Mesendoderm (in vitro differentiated cells): ENCODE measurements at regions not wholly inside any gene's neighbourhood (a gene's known extent, or its start where the extent isn't known, plus 50 kb on each side); places are given as distances from the start of the nearest gene placed in this dataset.

Experiments
- DNase-seq: peaks from one replicate; pipeline ENCODE4 v3.0.0; 2013
- H2AK5ac ChIP-seq: 2 replicates; pipeline ENCODE4 v1.6.1; 2013; ENCODE audit warnings: low read length, inconsistent platforms
- H2BK120ac ChIP-seq: 2 replicates; pipeline ENCODE4 v1.6.1; 2013; ENCODE audit warnings: low read depth, mild to moderate bottlenecking, low read length, moderate library complexity, mixed read lengths
- H2BK15ac ChIP-seq: replicated peaks from 2 replicates; pipeline ENCODE4 v1.6.1; 2013; ENCODE audit warnings: low read depth, mild to moderate bottlenecking, moderate library complexity
- H2BK5ac ChIP-seq: 2 replicates; pipeline ENCODE4 v1.6.1; 2013; ENCODE audit warnings: low read length, inconsistent platforms
- H3K18ac ChIP-seq: 2 replicates; pipeline ENCODE4 v1.6.1; 2013; ENCODE audit warnings: mild to moderate bottlenecking, low read length, mixed read lengths
- H3K23ac ChIP-seq: one replicate; pipeline ENCODE4 v1.6.1; 2013; ENCODE audit warnings: low read length
- H3K27ac ChIP-seq: 2 replicates; pipeline ENCODE4 v1.5.1; 2013; ENCODE audit warnings: low read depth, mild to moderate bottlenecking, inconsistent platforms, low read length, moderate library complexity
- H3K27me3 ChIP-seq: 2 replicates; pipeline ENCODE4 v1.6.1; 2013; ENCODE audit warnings: low read length, control low read depth, mild to moderate bottlenecking, inconsistent platforms; ENCODE audit not compliant: insufficient read depth, poor library complexity
- H3K36me3 ChIP-seq: 2 replicates; pipeline ENCODE4 v1.6.1; 2013; ENCODE audit warnings: low read length, inconsistent platforms; ENCODE audit not compliant: control insufficient read depth, insufficient read depth
- H3K4ac ChIP-seq: one replicate; pipeline ENCODE4 v1.6.1; 2013; ENCODE audit warnings: low read depth, mild to moderate bottlenecking, low read length, moderate library complexity
- H3K4me1 ChIP-seq: 2 replicates; pipeline ENCODE4 v1.6.1; 2013; ENCODE audit warnings: low read depth, low read length, inconsistent platforms; ENCODE audit not compliant: control insufficient read depth
- H3K4me2 ChIP-seq: 2 replicates; pipeline ENCODE4 v1.6.1; 2013; ENCODE audit warnings: low read length
- H3K4me3 ChIP-seq: 2 replicates; pipeline ENCODE4 v1.5.1; 2013; ENCODE audit warnings: mild to moderate bottlenecking, low read length
- H3K56ac ChIP-seq: one replicate; pipeline ENCODE4 v1.6.1; 2013; ENCODE audit warnings: low read length
- H3K79me1 ChIP-seq: 2 replicates; pipeline ENCODE4 v1.6.1; 2013; ENCODE audit warnings: low read length, inconsistent platforms
- H3K79me2 ChIP-seq: 2 replicates; pipeline ENCODE4 v1.6.1; 2013; ENCODE audit warnings: mild to moderate bottlenecking, low read length; ENCODE audit not compliant: control insufficient read depth, insufficient read depth
- H3K9ac ChIP-seq: 2 replicates; pipeline ENCODE4 v1.6.1; 2013; ENCODE audit warnings: low read length, inconsistent platforms
- H4K5ac ChIP-seq: one replicate; pipeline ENCODE4 v1.6.1; 2013; ENCODE audit warnings: low read length
- H4K8ac ChIP-seq: one replicate; pipeline ENCODE4 v1.6.1; 2013; ENCODE audit warnings: low read depth, mild to moderate bottlenecking, control low read depth, low read length, moderate library complexity
- WGBS: extraction: QIAGEN DNeasy Blood & Tissue Kit; methylation state at CpG from one replicate; pipeline ENCODE4 v1.1.7; 2013; ENCODE audit warnings: low lambda C conversion rate, missing lambda C conversion rate; ENCODE audit not compliant: insufficient coverage; ENCODE audit errors: extremely low coverage; 5-methylcytosine and 5-hydroxymethylcytosine counted together

GRCh38 chr5:77920359-77921058 is 144.4 kb upstream of the TBCA start:
- no peak for DNase-seq
- Histone ChIP-seq H3K4me1 (no peaks in the 10 kb centered on the region), H2BK5ac (no peak overlapping the region), H3K4ac (no peak overlapping the region), H2BK120ac (no peak overlapping the region), H3K36me3 (no peaks in the 10 kb centered on the region), H3K23ac (no peak overlapping the region), H2AK5ac (no peak overlapping the region), H3K79me2 (no peaks in the 10 kb centered on the region), H2BK15ac (no peak overlapping the region), H3K4me2 (no peak overlapping the region), H3K27me3 (no peaks in the 10 kb centered on the region), H3K4me3 (no peak overlapping the region), H3K56ac (no peak overlapping the region), H3K9ac (no peak overlapping the region), H4K5ac (no peak overlapping the region), H4K8ac (no peak overlapping the region), H3K18ac (no peak overlapping the region), H3K27ac (no peak overlapping the region), H3K79me1 (no peaks in the 10 kb centered on the region)
- no CpG with 5 or more reads among the region's 5 CpGs for WGBS

DNA sequence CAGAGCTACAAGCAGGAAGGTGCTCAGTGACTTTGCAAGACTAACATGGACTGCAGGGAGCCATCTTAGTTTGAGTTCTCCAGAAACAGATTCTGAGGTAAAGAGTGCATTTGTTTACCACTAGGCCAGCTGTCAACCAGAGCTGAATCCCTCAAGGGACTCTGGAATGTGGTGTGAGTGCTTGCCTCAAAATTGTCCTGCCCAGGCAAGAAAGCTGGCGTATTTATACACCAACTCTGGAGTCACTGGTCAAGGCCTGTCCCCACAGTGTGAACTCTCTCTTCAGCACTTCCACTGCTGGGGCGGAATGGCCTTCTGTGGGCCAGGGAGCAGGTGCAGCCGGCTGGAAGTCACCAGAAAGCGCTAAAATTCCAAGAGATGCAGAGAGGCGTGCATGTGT is 139.2 kb upstream of the TBCA start:
- DNase-seq, result no peak
- no peak overlapping the region for H2BK15ac ChIP-seq

DNA sequence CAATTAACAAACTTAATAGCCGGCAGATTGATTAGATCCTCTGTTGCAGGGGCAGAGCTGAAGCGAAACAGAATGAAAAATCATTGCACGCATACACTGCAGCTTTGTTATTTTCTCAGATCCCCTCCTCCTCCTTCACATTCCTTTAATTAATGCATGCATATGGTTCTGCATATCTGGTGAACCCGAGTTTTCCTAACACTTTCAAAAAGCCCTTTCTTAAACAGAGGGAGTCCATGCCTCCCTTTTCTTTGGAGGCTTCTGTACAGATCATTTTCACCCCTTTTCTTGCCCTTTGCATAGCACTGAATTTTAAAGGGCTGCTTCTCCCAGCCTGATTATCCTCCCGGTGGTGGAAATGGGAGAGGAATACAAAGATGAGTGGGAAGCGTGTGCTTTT is 136.6 kb upstream of the TBCA start:
- no peak overlapping the region for H2BK15ac ChIP-seq
- no peaks in the 10 kb centered on the region for H3K79me2 ChIP-seq
- no peaks in the 10 kb centered on the region for H3K79me1 ChIP-seq
- no peak overlapping the region for H3K23ac ChIP-seq
- H2BK5ac ChIP-seq, result no peak overlapping the region
- no peak overlapping the region for H3K27ac ChIP-seq
- no peak overlapping the region for H3K4me3 ChIP-seq
- H3K18ac ChIP-seq, result no peak overlapping the region
- DNase-seq, result no peak
- H3K9ac ChIP-seq, result no peak overlapping the region
- no peak overlapping the region for H2AK5ac ChIP-seq
- no peak overlapping the region for H3K4ac ChIP-seq
- H3K4me2 ChIP-seq, result no peak overlapping the region
- no peak overlapping the region for H3K56ac ChIP-seq
- no peak overlapping the region for H2BK120ac ChIP-seq
- no CpG with 5 or more reads among the region's 6 CpGs for WGBS
- no peak overlapping the region for H4K5ac ChIP-seq
- H3K27me3 ChIP-seq, result no peaks in the 10 kb centered on the region
- no peaks in the 10 kb centered on the region for H3K36me3 ChIP-seq
- no peak overlapping the region for H4K8ac ChIP-seq
- H3K4me1 ChIP-seq, result no peaks in the 10 kb centered on the region

More for the DNA sequence above, 139.2 kb upstream of the TBCA start:
- Histone ChIP-seq H4K8ac (no peak overlapping the region), H3K9ac (no peak overlapping the region), H3K56ac (no peak overlapping the region), H3K4ac (no peak overlapping the region), H3K4me1 (no peaks in the 10 kb centered on the region), H3K36me3 (no peaks in the 10 kb centered on the region), H2AK5ac (no peak overlapping the region), H2BK5ac (no peak overlapping the region), H3K79me1 (no peaks in the 10 kb centered on the region), H3K4me3 (no peak overlapping the region), H3K27ac (no peak overlapping the region), H4K5ac (no peak overlapping the region), H3K23ac (no peak overlapping the region), H3K79me2 (no peaks in the 10 kb centered on the region), H2BK120ac (no peak overlapping the region), H3K4me2 (no peak overlapping the region), H3K27me3 (no peaks in the 10 kb centered on the region), H3K18ac (no peak overlapping the region)
- WGBS, result no CpG with 5 or more reads among the region's 5 CpGs

GRCh38 chr5:77910602-77911188 is 134.6 kb upstream of the TBCA start:
- H2BK15ac ChIP-seq, result no peak overlapping the region
- H3K4me1 ChIP-seq, result no peaks in the 10 kb centered on the region
- H3K18ac ChIP-seq, result no peak overlapping the region
- H3K9ac ChIP-seq, result no peak overlapping the region
- no peak overlapping the region for H2BK120ac ChIP-seq
- H3K27ac ChIP-seq, result no peak overlapping the region
- DNase-seq, result no peak
- H4K8ac ChIP-seq, result no peak overlapping the region
- H3K79me1 ChIP-seq, result no peaks in the 10 kb centered on the region
- no peak overlapping the region for H2BK5ac ChIP-seq
- no peak overlapping the region for H3K23ac ChIP-seq
- H3K56ac ChIP-seq, result no peak overlapping the region
- no peaks in the 10 kb centered on the region for H3K36me3 ChIP-seq
- no peaks in the 10 kb centered on the region for H3K27me3 ChIP-seq
- no peak overlapping the region for H3K4me3 ChIP-seq
- no peak overlapping the region for H3K4me2 ChIP-seq
- no peaks in the 10 kb centered on the region for H3K79me2 ChIP-seq
- no peak overlapping the region for H3K4ac ChIP-seq
- no peak overlapping the region for H4K5ac ChIP-seq
- H2AK5ac ChIP-seq, result no peak overlapping the region

GRCh38 chr5:77909237-77909636 is 133.1 kb upstream of the TBCA start:
- no peak overlapping the region for H3K4ac ChIP-seq
- no peak overlapping the region for H2AK5ac ChIP-seq
- H3K23ac ChIP-seq, result no peak overlapping the region
- H3K56ac ChIP-seq, result no peak overlapping the region
- no peak overlapping the region for H2BK120ac ChIP-seq
- H3K36me3 ChIP-seq, result no peaks in the 10 kb centered on the region
- H3K4me2 ChIP-seq, result no peak overlapping the region
- no peak overlapping the region for H3K27ac ChIP-seq
- H2BK15ac ChIP-seq, result no peak overlapping the region
- DNase-seq, result no peak
- H3K4me3 ChIP-seq, result no peak overlapping the region
- no peak overlapping the region for H2BK5ac ChIP-seq
- H3K79me1 ChIP-seq, result no peaks in the 10 kb centered on the region
- H3K4me1 ChIP-seq, result no peaks in the 10 kb centered on the region
- H3K9ac ChIP-seq, result no peak overlapping the region
- H3K27me3 ChIP-seq, result no peaks in the 10 kb centered on the region
- no peak overlapping the region for H3K18ac ChIP-seq
- no CpG with 5 or more reads among the region's 2 CpGs for WGBS
- no peak overlapping the region for H4K8ac ChIP-seq
- H4K5ac ChIP-seq, result no peak overlapping the region
- H3K79me2 ChIP-seq, result no peaks in the 10 kb centered on the region

- Histone ChIP-seq H3K27ac (no peak overlapping the region), H4K5ac (no peak overlapping the region), H3K36me3 (no peaks in the 10 kb centered on the region), H3K23ac (no peak overlapping the region), H3K79me1 (no peaks in the 10 kb centered on the region), H4K8ac (no peak overlapping the region), H2BK15ac (no peak overlapping the region), H3K79me2 (no peaks in the 10 kb centered on the region), H3K18ac (no peak overlapping the region), H2BK120ac (no peak overlapping the region), H3K27me3 (no peaks in the 10 kb centered on the region), H3K4me1 (no peaks in the 10 kb centered on the region), H2AK5ac (no peak overlapping the region), H3K4ac (no peak overlapping the region), H3K4me2 (no peak overlapping the region), H3K9ac (no peak overlapping the region), H2BK5ac (no peak overlapping the region), H3K56ac (no peak overlapping the region), H3K4me3 (no peak overlapping the region)
- no CpG with 5 or more reads among the region's 3 CpGs for WGBS
- DNase-seq, result no peak
These were observed 132.6 kb upstream of the TBCA start for GRCh38 chr5:77908787-77909186.
